Sigmoid colon (tissue), 6 donors: ENCODE measurements at regions not wholly inside any gene's neighbourhood (a gene's known extent, or its start where the extent isn't known, plus 50 kb on each side); places are given as distances from the start of the nearest gene placed in this dataset.
"Not testable (repeated sequence)": the region's sequence is repeated elsewhere in the genome, so short reads cannot be mapped to it uniquely, and the experiment has no call there.

Experiments
- DNase-seq: peaks from one replicate; pipeline ENCODE4 v3.0.0-alpha.2; 2019
- H3K27ac ChIP-seq, 4 donors: fragments of 200-600 bp; sonication (generic); one replicate each; pipeline ENCODE4 v1.5.1; 2016 to 2019; ENCODE audit warnings: mild to moderate bottlenecking in 1 of 4
- H3K27me3 ChIP-seq, 3 donors: fragments of 200-600 bp; sonication (generic); one replicate each; pipeline ENCODE4 v1.5.1; 2019; ENCODE audit warnings: mild to moderate bottlenecking in 1 of 3
- H3K36me3 ChIP-seq, 4 donors: fragments of 200-600 bp; sonication (generic); one replicate each; pipeline ENCODE4 v1.5.1; 2016 to 2019
- H3K4me1 ChIP-seq, 4 donors: fragments of 200-600 bp; sonication (generic); one replicate each; pipeline ENCODE4 v1.5.1; 2017 to 2019
- H3K4me3 ChIP-seq, 4 donors: fragments of 200-600 bp; sonication (generic); one replicate each; pipeline ENCODE4 v1.5.1; 2017 to 2019; ENCODE audit warnings: mild to moderate bottlenecking in 2 of 4, moderate library complexity in 1 of 4
- H3K9me3 ChIP-seq, 4 donors: fragments of 200-600 bp in 3 of 4; sonication (generic) in 3 of 4; one replicate each; pipeline versions ENCODE4 v1.5.1 to v1.6.1; 2013 to 2019
- EP300 ChIP-seq, 4 donors: sonication (generic); formaldehyde crosslinking; IDR thresholded peaks; one replicate each; pipeline ENCODE4 v1.6.1; 2017; ENCODE audit warnings: antibody characterized with exemption in 4 of 4
- POLR2A ChIP-seq, 2 donors: fragments of 450-650 bp; IDR thresholded peaks; one replicate each; pipeline ENCODE4 v1.6.1; 2016; ENCODE audit warnings: antibody characterized with exemption in 2 of 2, mild to moderate bottlenecking in 2 of 2, moderate library complexity in 2 of 2
- POLR2AphosphoS5 ChIP-seq, 4 donors: sonication (generic); formaldehyde crosslinking; IDR thresholded peaks; one replicate each; pipeline ENCODE4 v1.6.1; 2017; ENCODE audit warnings: antibody characterized with exemption in 4 of 4
- WGBS, 2 donors: extraction: QIAGEN DNeasy Blood & Tissue Kit; methylation state at CpG; one replicate each; pipeline ENCODE4 v1.1.7; 2013; 5-methylcytosine and 5-hydroxymethylcytosine counted together
- intact Hi-C: fragments of 100-400 bp; cut with DNase I; formaldehyde crosslinking; loops from one replicate; pipeline ENCODE4 v1.15.1; 2023
- TF ChIP-seq, protein P1 (sequence below), 4 experiments: fragments of 450-650 bp in 3 of 4; fragments of 200-600 bp in 1 of 4; IDR thresholded peaks; one replicate each; pipeline ENCODE4 v1.5.1; 2016 to 2019; ENCODE audit warnings: antibody characterized with exemption in 4 of 4, mild to moderate bottlenecking in 3 of 4, moderate library complexity in 2 of 4
- donor health status: healthy with polysubstance abuse.
- donor health status: healthy.

GRCh38 chr7:115216652-115217051 lies 294.8 kb downstream of the MDFIC start:
- TF ChIP-seq POLR2A (IDR thresholded peaks at IDR 0.05) (no peak), EP300 (IDR thresholded peaks at IDR 0.05) (no peak), POLR2AphosphoS5 (IDR thresholded peaks at IDR 0.05) (no peak)
- TF ChIP-seq, protein P1, sequence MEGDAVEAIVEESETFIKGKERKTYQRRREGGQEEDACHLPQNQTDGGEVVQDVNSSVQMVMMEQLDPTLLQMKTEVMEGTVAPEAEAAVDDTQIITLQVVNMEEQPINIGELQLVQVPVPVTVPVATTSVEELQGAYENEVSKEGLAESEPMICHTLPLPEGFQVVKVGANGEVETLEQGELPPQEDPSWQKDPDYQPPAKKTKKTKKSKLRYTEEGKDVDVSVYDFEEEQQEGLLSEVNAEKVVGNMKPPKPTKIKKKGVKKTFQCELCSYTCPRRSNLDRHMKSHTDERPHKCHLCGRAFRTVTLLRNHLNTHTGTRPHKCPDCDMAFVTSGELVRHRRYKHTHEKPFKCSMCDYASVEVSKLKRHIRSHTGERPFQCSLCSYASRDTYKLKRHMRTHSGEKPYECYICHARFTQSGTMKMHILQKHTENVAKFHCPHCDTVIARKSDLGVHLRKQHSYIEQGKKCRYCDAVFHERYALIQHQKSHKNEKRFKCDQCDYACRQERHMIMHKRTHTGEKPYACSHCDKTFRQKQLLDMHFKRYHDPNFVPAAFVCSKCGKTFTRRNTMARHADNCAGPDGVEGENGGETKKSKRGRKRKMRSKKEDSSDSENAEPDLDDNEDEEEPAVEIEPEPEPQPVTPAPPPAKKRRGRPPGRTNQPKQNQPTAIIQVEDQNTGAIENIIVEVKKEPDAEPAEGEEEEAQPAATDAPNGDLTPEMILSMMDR (IDR thresholded peaks at IDR 0.05) = no peak
- DNase-seq = no peak
- H3K4me1 ChIP-seq = no peaks in the 10 kb centered on the region
- no peak overlapping the region for H3K4me3 ChIP-seq
- H3K9me3 ChIP-seq = no peaks in the 10 kb centered on the region
- intact Hi-C loops = no loop called here
- WGBS, 2 donors = 92 to 95% methylated on average over 1 of the region's 1 CpG
- no peak overlapping the region for H3K27ac ChIP-seq
- no peaks in the 10 kb centered on the region for H3K36me3 ChIP-seq
- H3K27me3 ChIP-seq = no peaks in the 10 kb centered on the region

GRCh38 chr7:115211171-115211570 lies 289.3 kb downstream of the MDFIC start:
- 60 to 81% methylated on average over 1 of the region's 1 CpG for WGBS, 2 donors
- Histone ChIP-seq H3K27me3 (no peaks in the 10 kb centered on the region), H3K4me1 (no peaks in the 10 kb centered on the region), H3K4me3 (no peak overlapping the region), H3K27ac (no peak overlapping the region), H3K36me3 (no peaks in the 10 kb centered on the region), H3K9me3 (peaks cover 0 to 3% (median 0%) of the 10 kb centered on the region in 4 donors)
- TF ChIP-seq, protein P1 (IDR thresholded peaks at IDR 0.05) = no peak
- intact Hi-C loops = no loop called here
- no peak for DNase-seq

DNA sequence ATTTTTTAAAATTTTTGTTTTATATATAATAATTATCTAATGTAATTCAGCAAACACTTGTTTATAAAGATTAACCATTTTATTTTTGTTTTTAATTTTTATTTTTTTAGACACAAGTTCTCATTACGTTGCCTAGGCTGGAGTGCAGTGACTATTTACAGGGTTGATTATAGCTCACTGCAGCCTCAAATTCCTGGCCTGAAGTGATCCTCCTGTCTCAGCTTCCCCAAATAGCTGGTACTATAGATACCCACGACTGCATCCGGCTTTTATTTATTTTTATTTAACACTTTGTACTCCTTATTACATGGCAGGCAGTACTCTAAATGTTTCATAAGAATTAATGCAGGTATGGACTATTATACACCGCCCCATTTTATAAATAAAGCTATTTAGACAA lies 288.7 kb downstream of the MDFIC start:
- Histone ChIP-seq H3K4me3 (no peak overlapping the region), H3K36me3 (no peaks in the 10 kb centered on the region), H3K27me3 (no peaks in the 10 kb centered on the region), H3K9me3 (peaks cover 0 to 7% (median 0%) of the 10 kb centered on the region in 4 donors), H3K27ac (no peak overlapping the region), H3K4me1 (no peaks in the 10 kb centered on the region)
- intact Hi-C loops = no loop called here
- no peak for TF ChIP-seq EP300 (IDR thresholded peaks at IDR 0.05)
- TF ChIP-seq POLR2A (IDR thresholded peaks at IDR 0.05) = no peak
- TF ChIP-seq, protein P1 (IDR thresholded peaks at IDR 0.05) = no peak
- no peak for TF ChIP-seq POLR2AphosphoS5 (IDR thresholded peaks at IDR 0.05)
- DNase-seq = no peak
- 81 to 82% methylated on average over 4 of the region's 4 CpGs for WGBS, 2 donors

DNA sequence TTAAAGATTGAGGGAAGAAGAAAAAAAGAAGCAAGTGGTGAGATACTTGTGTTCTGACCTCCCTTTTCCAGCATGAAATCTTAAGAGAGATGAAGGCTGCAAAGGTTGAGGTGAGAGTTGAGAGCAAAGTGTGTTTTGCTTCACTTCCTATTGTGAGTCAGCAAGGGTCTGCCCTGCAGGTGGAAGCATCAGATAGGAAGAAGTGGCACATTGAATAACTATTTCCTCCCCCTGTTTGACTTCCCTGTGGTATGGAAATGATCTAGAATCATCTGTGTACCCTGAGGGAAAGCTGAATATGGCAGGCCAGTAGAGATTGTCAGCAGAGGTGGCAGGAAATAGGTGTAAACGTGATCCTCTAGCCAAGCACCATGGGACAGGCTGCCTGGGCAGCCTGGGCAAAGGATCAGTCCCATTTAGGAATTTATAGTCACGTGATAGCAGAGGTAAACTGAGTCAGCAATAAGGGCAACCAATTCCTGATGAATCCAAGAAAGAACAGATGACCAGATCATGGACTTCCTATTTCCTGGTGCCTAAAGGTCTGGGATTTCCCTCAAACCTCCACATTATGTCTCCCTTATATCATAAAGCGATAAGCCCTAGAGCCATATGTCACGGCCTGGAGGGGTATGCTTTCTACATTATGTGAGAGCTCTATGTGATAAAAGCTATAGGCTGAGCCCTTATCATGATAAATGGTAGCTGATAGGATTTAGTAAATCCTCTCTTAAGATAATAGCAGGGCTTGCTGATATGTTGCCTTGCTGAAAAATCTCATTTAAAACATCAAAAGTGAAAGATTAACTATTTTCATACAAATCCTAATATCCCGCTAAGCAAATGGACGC lies 287.0 kb downstream of the MDFIC start:
- Histone ChIP-seq H3K27ac (no peak overlapping the region), H3K4me1 (no peaks in the 10 kb centered on the region), H3K27me3 (no peaks in the 10 kb centered on the region), H3K9me3 (peaks cover 0 to 7% (median 0%) of the 10 kb centered on the region in 4 donors), H3K4me3 (no peak overlapping the region), H3K36me3 (no peaks in the 10 kb centered on the region)
- no peak for DNase-seq
- 86% methylated on average over 6 of the region's 6 CpGs for WGBS, 2 donors
- intact Hi-C loops = no loop called here
- TF ChIP-seq POLR2A (IDR thresholded peaks at IDR 0.05) = no peak
- TF ChIP-seq, protein P1 (IDR thresholded peaks at IDR 0.05) = no peak
- no peak for TF ChIP-seq EP300 (IDR thresholded peaks at IDR 0.05)
- TF ChIP-seq POLR2AphosphoS5 (IDR thresholded peaks at IDR 0.05) = no peak

DNA sequence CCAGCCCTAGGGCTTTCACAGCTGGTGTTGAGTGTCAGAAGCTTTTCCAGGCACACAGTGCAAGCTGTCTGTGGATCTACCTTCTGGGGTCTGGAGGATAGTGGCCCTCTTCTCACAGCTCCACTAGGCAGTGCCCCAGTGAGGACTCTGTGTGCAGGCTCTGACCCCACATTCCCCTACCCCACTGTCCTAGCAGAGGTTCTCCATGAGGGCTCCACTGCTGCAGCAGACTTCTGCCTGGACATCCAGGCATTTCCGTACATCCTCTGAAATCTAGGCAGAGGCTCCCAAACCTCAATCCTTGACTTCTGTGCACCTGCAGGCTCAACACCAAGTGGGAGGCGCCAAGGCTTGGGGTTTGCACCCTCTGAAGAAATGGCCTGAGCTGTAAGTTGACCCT lies 284.5 kb downstream of the MDFIC start:
- H3K27me3 ChIP-seq = not testable (repeated sequence)

More for the DNA sequence above, 284.5 kb downstream of the MDFIC start:
- intact Hi-C loops, H3K36me3 ChIP-seq, H3K4me3 ChIP-seq, H3K27ac ChIP-seq, H3K9me3 ChIP-seq, DNase-seq, H3K4me1 ChIP-seq: not testable (repeated sequence)
- 75 to 96% methylated on average over 2 of the region's 2 CpGs for WGBS, 2 donors
